ENCODE measurements at regions not wholly inside any gene's neighbourhood (a gene's known extent, or its start where the extent isn't known, plus 50 kb on each side); places are given as distances from the start of the nearest gene placed in this dataset.

GRCh38 chr5:87127956-87128687 lies 139.6 kb upstream of the RASA1 start:
- no peak for TF ChIP-seq CTCF (IDR thresholded peaks at IDR 0.05; ENCODE audit: insufficient read depth, low read length)
- TF ChIP-seq POLR2AphosphoS5 (IDR thresholded peaks at IDR 0.05; ENCODE audit: low read depth), result no peak
- TF ChIP-seq REST (IDR thresholded peaks at IDR 0.05; ENCODE audit: insufficient replicate concordance, low read depth), result no peak

Data from HL-60 (cell line).